AG04450 (cell line): ENCODE measurements at regions not wholly inside any gene's neighbourhood (a gene's known extent, or its start where the extent isn't known, plus 50 kb on each side); places are given as distances from the start of the nearest gene placed in this dataset.
"Not testable (repeated sequence)": the region's sequence is repeated elsewhere in the genome, so short reads cannot be mapped to it uniquely, and the experiment has no call there.

Experiments used
- CTCF ChIA-PET: fragments of 300-600, 350-600 bp; formaldehyde crosslinking; extraction: SDS; loops from one replicate; lab custom pipeline; 2022; ENCODE audit warnings: antibody characterized with exemption, inconsistent platforms; lab: Charles Lee
- POLR2A ChIA-PET: fragments of 350-600 bp; formaldehyde crosslinking; extraction: SDS; loops from one replicate; lab custom pipeline; 2021; ENCODE audit warnings: antibody characterized with exemption, inconsistent platforms; lab: Yijun Ruan, JAX
- DNase-seq: peaks from one replicate; pipeline ENCODE4 v3.0.0-alpha.2; 2011; ENCODE audit warnings: low read depth, low spot score
- H3K27ac ChIP-seq: one replicate; pipeline ENCODE4 v1.5.1; 2012; ENCODE audit warnings: low read depth, low read length, control low read depth
- H3K27me3 ChIP-seq: one replicate; pipeline ENCODE4 v1.6.0; 2012; ENCODE audit warnings: low read length; ENCODE audit not compliant: control insufficient read depth, insufficient read depth
- H3K4me3 ChIP-seq: 2 replicates; pipeline ENCODE4 v1.5.1; 2011; ENCODE audit warnings: mild to moderate bottlenecking, low read depth, low read length, control low read depth
- H3K9me3 ChIP-seq: 2 replicates; pipeline ENCODE4 v1.5.1; 2012; ENCODE audit warnings: low read length; ENCODE audit not compliant: control insufficient read depth, insufficient read depth
- TF ChIP-seq, protein P1 (sequence below): IDR thresholded peaks from 2 replicates; pipeline ENCODE4 v1.5.1; 2011; ENCODE audit warnings: low read depth, low read length, control low read depth, inconsistent platforms

DNA sequence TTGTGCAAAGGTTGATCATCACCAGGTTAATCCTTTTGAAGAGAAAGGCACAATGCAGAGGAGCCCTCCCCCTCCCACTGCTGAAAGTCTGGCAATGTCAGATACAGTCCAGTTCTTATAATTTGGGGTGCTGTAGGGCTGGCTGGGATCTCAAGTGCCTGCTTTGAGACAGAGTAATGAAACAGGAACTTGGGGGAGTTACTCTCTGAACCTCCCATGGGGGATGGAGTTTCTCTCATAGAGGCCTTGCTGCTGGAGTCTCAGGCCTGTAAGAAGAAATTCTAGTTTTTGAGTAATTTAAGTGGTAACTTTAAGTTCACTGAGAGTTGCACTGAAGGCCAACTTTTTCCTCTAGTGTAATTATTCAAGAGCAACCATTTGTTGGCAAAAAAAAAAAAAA is 410.5 kb downstream of the KCNRG start:
- no peak for DNase-seq
- CTCF ChIA-PET = no interaction called here
- no peaks in the 10 kb centered on the region for H3K27me3 ChIP-seq
- POLR2A ChIA-PET = no interaction called here
- TF ChIP-seq, protein P1, sequence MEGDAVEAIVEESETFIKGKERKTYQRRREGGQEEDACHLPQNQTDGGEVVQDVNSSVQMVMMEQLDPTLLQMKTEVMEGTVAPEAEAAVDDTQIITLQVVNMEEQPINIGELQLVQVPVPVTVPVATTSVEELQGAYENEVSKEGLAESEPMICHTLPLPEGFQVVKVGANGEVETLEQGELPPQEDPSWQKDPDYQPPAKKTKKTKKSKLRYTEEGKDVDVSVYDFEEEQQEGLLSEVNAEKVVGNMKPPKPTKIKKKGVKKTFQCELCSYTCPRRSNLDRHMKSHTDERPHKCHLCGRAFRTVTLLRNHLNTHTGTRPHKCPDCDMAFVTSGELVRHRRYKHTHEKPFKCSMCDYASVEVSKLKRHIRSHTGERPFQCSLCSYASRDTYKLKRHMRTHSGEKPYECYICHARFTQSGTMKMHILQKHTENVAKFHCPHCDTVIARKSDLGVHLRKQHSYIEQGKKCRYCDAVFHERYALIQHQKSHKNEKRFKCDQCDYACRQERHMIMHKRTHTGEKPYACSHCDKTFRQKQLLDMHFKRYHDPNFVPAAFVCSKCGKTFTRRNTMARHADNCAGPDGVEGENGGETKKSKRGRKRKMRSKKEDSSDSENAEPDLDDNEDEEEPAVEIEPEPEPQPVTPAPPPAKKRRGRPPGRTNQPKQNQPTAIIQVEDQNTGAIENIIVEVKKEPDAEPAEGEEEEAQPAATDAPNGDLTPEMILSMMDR = no peak
- no peak overlapping the region for H3K4me3 ChIP-seq
- H3K27ac ChIP-seq = no peak overlapping the region
- no peaks in the 10 kb centered on the region for H3K9me3 ChIP-seq

DNA sequence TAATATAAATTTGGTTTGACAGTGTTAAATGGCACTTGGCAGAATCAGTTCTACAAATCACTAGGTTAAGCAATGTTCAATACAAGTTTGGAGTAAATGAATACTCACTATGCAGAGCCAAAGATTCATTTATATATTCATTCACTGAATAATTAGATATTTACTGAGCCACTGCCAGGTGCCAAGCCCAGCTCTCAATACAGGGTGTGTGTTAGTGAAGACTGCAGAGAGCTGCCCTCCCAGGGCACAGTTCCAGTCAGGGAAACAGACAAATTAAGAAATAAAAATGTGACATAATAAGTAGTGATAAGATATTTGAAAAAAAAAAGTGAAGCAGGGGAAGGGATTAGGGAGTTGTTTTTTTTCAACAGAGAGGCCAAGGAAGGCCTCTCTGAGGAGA is 411.7 kb downstream of the KCNRG start:
- Histone ChIP-seq H3K27ac (no peak overlapping the region), H3K27me3 (no peaks in the 10 kb centered on the region), H3K9me3 (no peaks in the 10 kb centered on the region), H3K4me3 (no peak overlapping the region)
- DNase-seq = no peak
- ChIA-PET POLR2A (no interaction called here), CTCF (no interaction called here)
- TF ChIP-seq, protein P1 = no peak

DNA sequence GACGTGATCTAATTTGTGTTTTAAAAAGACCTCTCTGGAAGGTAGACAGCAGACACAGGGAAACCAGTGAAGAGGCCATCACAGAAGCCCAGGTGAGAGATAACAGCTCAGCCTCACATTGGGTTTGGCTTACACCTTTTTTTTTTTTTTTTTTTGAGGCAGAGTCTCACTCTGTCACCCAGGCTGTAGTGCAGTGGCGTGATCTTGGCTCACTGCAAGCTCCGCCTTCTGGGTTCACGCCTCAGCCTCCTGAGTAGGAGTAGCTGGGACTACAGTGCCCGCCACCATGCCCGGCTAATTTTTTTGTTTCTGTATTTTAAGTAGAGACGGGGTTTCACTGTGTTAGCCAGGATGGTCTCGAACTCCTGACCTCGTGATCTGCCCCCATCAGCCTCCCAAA is 412.3 kb downstream of the KCNRG start:
- H3K27me3 ChIP-seq, H3K27ac ChIP-seq, H3K4me3 ChIP-seq, H3K9me3 ChIP-seq, POLR2A ChIA-PET, DNase-seq: not testable (repeated sequence)
- CTCF ChIA-PET = interaction anchor here (0.7 kb wide), 1 partner anchor 25 kb away, joined by 4 read pairs; no protein-coding TSS in a partner anchor

DNA sequence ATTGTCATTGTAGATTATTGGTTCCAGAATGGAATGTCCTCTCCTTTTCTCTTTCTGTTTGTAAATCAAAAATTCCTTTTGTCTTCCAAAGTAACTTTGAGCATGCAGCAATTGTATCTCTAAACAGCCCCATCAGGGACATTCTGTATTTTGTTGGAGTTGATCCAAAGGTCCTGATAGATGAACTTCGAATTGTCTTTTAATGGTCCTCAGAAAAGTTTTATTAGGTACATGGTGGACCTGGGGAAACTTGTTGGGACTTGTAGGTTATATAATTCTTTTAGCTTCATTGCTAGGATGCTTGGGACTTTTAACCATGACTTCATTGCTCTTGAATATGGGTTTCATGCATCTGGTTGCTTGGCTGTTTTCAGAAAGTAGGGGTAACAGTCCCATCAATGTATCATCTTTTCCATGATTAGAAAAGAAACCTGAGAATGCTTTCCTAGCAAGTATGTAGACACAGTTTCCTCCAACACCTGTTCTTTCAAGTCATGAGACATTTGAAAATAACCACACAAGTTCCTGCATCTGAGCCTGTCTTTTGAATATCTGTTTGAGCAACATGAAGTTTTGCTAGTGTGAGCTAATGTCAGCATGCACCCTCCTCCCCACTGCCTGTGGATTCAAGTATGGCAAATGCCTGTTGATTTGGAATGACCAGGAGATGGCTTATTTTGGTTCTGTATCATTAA is 413.1 kb downstream of the KCNRG start:
- ChIA-PET CTCF (interaction anchor here (0.7 kb wide), 1 partner anchor 26 kb away, joined by 4 read pairs; no protein-coding TSS in a partner anchor), POLR2A (no interaction called here)
- Histone ChIP-seq H3K4me3 (no peak overlapping the region), H3K27ac (no peak overlapping the region), H3K27me3 (no peaks in the 10 kb centered on the region), H3K9me3 (no peaks in the 10 kb centered on the region)
- TF ChIP-seq, protein P1 = no peak
- no peak for DNase-seq

DNA sequence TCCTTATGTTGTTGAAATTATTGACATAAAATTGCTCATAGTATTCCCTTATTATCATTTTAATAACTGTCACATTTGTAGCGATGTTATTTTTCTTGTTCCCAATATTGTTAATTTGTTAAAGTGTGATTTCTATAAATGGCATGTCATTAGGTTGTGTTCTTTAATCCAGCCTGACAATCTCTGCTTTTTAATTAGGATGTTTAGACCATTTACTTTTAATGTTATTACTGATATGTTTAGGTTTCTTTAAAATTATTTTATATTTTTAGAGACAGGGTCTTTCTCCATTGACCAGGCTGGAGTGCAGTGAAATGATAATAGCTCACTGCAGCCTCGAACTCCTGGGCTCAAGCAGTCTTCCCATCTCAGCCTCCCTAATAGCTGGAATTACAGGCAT is 408.5 kb downstream of the DLEU7 start:
- ChIA-PET CTCF (no interaction called here), POLR2A (no interaction called here)
- no peak for DNase-seq
- Histone ChIP-seq H3K27me3 (no peaks in the 10 kb centered on the region), H3K9me3 (no peaks in the 10 kb centered on the region), H3K27ac (no peak overlapping the region), H3K4me3 (no peak overlapping the region)
- TF ChIP-seq, protein P1 = no peak
